ENCODE measurements at regions not wholly inside any gene's neighbourhood (a gene's known extent, or its start where the extent isn't known, plus 50 kb on each side); places are given as distances from the start of the nearest gene placed in this dataset.
A peak's percentile ranks its signal among the peaks of the same experiment; 100 is the strongest.

DNA sequence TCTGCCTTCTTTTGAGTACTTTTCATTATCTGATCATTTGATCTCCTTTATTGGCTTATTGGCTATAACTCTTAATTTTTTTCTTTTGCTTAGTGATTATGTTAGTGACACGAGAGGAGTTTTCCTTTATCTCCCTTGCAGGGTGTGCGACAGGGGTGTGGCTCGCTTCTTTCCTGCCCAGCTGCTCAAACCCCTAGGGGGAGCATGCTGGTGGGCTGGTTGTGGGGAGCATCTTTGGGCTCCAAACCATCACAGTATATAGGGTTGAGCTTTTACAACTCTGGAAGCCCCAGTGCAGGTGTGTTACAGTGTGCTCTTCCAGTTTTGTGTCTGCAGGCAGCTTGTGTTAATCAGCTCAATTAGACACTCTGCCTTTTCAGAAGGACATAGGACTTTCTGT lies 357.0 kb upstream of the TMEFF2 start (continued):
- no peak for TF ChIP-seq PCBP1 (IDR thresholded peaks at IDR 0.05; ENCODE audit: borderline replicate concordance, low read depth, low read length)
- TF ChIP-seq, protein P1, sequence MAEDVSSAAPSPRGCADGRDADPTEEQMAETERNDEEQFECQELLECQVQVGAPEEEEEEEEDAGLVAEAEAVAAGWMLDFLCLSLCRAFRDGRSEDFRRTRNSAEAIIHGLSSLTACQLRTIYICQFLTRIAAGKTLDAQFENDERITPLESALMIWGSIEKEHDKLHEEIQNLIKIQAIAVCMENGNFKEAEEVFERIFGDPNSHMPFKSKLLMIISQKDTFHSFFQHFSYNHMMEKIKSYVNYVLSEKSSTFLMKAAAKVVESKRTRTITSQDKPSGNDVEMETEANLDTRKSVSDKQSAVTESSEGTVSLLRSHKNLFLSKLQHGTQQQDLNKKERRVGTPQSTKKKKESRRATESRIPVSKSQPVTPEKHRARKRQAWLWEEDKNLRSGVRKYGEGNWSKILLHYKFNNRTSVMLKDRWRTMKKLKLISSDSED (CRISPR knock-in tag; IDR thresholded peaks at IDR 0.05): no peak

DNA sequence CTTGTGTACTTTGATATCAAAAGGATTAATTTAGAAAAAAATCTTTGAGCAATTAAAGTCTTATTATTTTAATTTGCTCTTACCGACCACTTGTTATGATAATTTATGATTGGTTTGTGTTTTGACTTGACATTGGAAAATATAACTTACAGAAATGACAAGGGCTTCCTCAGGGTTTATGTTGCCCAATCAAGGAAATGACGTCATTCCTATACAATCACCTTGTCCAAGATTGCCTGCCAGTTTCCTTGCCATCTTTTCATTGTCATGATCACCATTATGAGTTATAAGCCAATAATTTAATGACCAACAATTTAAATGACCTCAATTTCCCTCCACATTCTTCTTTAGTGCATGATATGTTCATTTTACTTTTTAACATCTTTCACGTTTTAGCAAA lies 351.8 kb upstream of the TMEFF2 start:
- Histone ChIP-seq H3K4me1 (ENCODE audit: insufficient read depth, low read length) (no peaks in the 10 kb centered on the region), H3K79me2 (ENCODE audit: insufficient read depth, low read length) (no peaks in the 10 kb centered on the region), H3K27me3 (ENCODE audit: control insufficient read depth in 1 of 2, insufficient read depth in 2 of 2, low read length in 2 of 2) (no peaks in the 10 kb centered on the region), H3K36me3 (replicated peaks in 1 of 2; ENCODE audit: control insufficient read depth in 1 of 2, insufficient read depth in 2 of 2, low read length in 2 of 2) (no peaks in the 10 kb centered on the region), H3K4me3 (replicated peaks in 1 of 3; ENCODE audit: insufficient read depth in 1 of 3, low read depth in 2 of 3, low read length in 3 of 3) (no peak overlapping the region), H3K4me2 (ENCODE audit: low read depth, low read length) (no peak overlapping the region), H3K9ac (ENCODE audit: insufficient read depth, low read depth, low read length) (no peak overlapping the region), H2AFZ (ENCODE audit: low read length) (no peak overlapping the region), H4K20me1 (ENCODE audit: insufficient read depth, low read length) (no peaks in the 10 kb centered on the region), H3K9me3 (ENCODE audit: low read length) (no peaks in the 10 kb centered on the region), H3K27ac (ENCODE audit: extremely low read length, insufficient read depth, low read length) (no peak overlapping the region)
- ATAC-seq (no peak), FAIRE-seq (no peak), DNase-seq (ENCODE audit: low spot score) (no peak)
- CTCF ChIA-PET (ENCODE audit: low intra/inter-chr PET ratio, low total read pairs): no interaction called here
- BruUV-seq (replicated peaks): no TSS peak
- intact Hi-C loops (cut with micrococcal nuclease; ENCODE audit: unreplicated experiment) (loop anchor here (10.0 kb wide), 1 partner anchor 388 kb away; no protein-coding TSS in a partner anchor), in situ Hi-C loops (cut with HindIII; ENCODE audit: extremely low pct_ligation_motif_present, low pct_unique_long_range_greater_than_20kb) (no loop called here)
- WGBS (ENCODE audit: low lambda C conversion rate): 0% methylated on average over 3 of the region's 3 CpGs
- TF ChIP-seq, protein P2, sequence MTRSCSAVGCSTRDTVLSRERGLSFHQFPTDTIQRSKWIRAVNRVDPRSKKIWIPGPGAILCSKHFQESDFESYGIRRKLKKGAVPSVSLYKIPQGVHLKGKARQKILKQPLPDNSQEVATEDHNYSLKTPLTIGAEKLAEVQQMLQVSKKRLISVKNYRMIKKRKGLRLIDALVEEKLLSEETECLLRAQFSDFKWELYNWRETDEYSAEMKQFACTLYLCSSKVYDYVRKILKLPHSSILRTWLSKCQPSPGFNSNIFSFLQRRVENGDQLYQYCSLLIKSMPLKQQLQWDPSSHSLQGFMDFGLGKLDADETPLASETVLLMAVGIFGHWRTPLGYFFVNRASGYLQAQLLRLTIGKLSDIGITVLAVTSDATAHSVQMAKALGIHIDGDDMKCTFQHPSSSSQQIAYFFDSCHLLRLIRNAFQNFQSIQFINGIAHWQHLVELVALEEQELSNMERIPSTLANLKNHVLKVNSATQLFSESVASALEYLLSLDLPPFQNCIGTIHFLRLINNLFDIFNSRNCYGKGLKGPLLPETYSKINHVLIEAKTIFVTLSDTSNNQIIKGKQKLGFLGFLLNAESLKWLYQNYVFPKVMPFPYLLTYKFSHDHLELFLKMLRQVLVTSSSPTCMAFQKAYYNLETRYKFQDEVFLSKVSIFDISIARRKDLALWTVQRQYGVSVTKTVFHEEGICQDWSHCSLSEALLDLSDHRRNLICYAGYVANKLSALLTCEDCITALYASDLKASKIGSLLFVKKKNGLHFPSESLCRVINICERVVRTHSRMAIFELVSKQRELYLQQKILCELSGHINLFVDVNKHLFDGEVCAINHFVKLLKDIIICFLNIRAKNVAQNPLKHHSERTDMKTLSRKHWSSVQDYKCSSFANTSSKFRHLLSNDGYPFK (CRISPR knock-in tag; IDR thresholded peaks at IDR 0.05; ENCODE audit: borderline replicate concordance): no peak
- TF ChIP-seq HDAC2 (CRISPR knock-in tag; IDR thresholded peaks at IDR 0.05): no peak
- no peak for TF ChIP-seq ZFP82 (CRISPR knock-in tag; IDR thresholded peaks at IDR 0.05; ENCODE audit: borderline replicate concordance)
- peak; percentile 95 for TF ChIP-seq CREB1 (IDR thresholded peaks at IDR 0.05)
- TF ChIP-seq CREB1 (CRISPR knock-in tag; IDR thresholded peaks at IDR 0.05): no peak
- TF ChIP-seq FOXK1 (CRISPR knock-in tag; IDR thresholded peaks at IDR 0.05; ENCODE audit: borderline replicate concordance, low read depth): no peak
- TF ChIP-seq SNRNP70 (IDR thresholded peaks at IDR 0.05; ENCODE audit: low read depth, low read length): no peak
- TF ChIP-seq ATF7 (IDR thresholded peaks at IDR 0.05): peak; percentile 100
- TF ChIP-seq ATF7 (CRISPR knock-in tag; IDR thresholded peaks at IDR 0.05): no peak
- POLR2A ChIA-PET: no interaction called here
